ENCODE measurements at regions not wholly inside any gene's neighbourhood (a gene's known extent, or its start where the extent isn't known, plus 50 kb on each side); places are given as distances from the start of the nearest gene placed in this dataset.

- H3K4me3 ChIP-seq = no peak overlapping the region
- no peaks in the 10 kb centered on the region for H3K4me1 ChIP-seq
- H3K36me3 ChIP-seq = no peaks in the 10 kb centered on the region
- DNase-seq (ENCODE audit: extremely low spot score in 2 of 2) = no peak
- no peaks in the 10 kb centered on the region for H3K9me3 ChIP-seq
- H3K27me3 ChIP-seq = no peaks in the 10 kb centered on the region
- intact Hi-C loops (cut with DNase I) = no loop called here
- no peak for TF ChIP-seq CTCF (IDR thresholded peaks at IDR 0.05)
- no peak for TF ChIP-seq POLR2A (IDR thresholded peaks at IDR 0.05)
- TF ChIP-seq POLR2AphosphoS5 (IDR thresholded peaks at IDR 0.05; ENCODE audit: insufficient read depth in 1 of 2, low read depth in 1 of 2) = no peak
- no peak overlapping the region for H3K27ac ChIP-seq
Measured at GRCh38 chr5:145682197-145682899, 152.8 kb downstream of the PRELID2 start.

GRCh38 chr5:145681686-145682085, 153.5 kb downstream of the PRELID2 start:
- Histone ChIP-seq H3K9me3 (no peaks in the 10 kb centered on the region), H3K27me3 (no peaks in the 10 kb centered on the region), H3K4me3 (no peak overlapping the region), H3K4me1 (no peaks in the 10 kb centered on the region), H3K27ac (no peak overlapping the region), H3K36me3 (no peaks in the 10 kb centered on the region)
- DNase-seq (ENCODE audit: extremely low spot score in 2 of 2) = no peak
- TF ChIP-seq POLR2AphosphoS5 (IDR thresholded peaks at IDR 0.05; ENCODE audit: insufficient read depth in 1 of 2, low read depth in 1 of 2) (peak in 1 of 2 donors; percentile 31), POLR2A (IDR thresholded peaks at IDR 0.05) (no peak), CTCF (IDR thresholded peaks at IDR 0.05) (peak; percentile 29 to 47 (median 40))
- intact Hi-C loops (cut with DNase I) = no loop called here

GRCh38 chr5:145681216-145681615, 153.9 kb downstream of the PRELID2 start:
- no peak overlapping the region for H3K27ac ChIP-seq
- no peaks in the 10 kb centered on the region for H3K4me1 ChIP-seq
- no peak for DNase-seq (ENCODE audit: extremely low spot score in 2 of 2)
- H3K36me3 ChIP-seq = no peaks in the 10 kb centered on the region
- no peaks in the 10 kb centered on the region for H3K9me3 ChIP-seq
- no peak overlapping the region for H3K4me3 ChIP-seq
- intact Hi-C loops (cut with DNase I) = no loop called here
- H3K27me3 ChIP-seq = no peaks in the 10 kb centered on the region
- TF ChIP-seq CTCF (IDR thresholded peaks at IDR 0.05) (no peak), POLR2A (IDR thresholded peaks at IDR 0.05) (no peak), POLR2AphosphoS5 (IDR thresholded peaks at IDR 0.05; ENCODE audit: insufficient read depth in 1 of 2, low read depth in 1 of 2) (no peak)

GRCh38 chr5:145680767-145681166, 154.4 kb downstream of the PRELID2 start:
- no peaks in the 10 kb centered on the region for H3K4me1 ChIP-seq
- H3K27me3 ChIP-seq = no peaks in the 10 kb centered on the region
- H3K9me3 ChIP-seq = no peaks in the 10 kb centered on the region
- H3K36me3 ChIP-seq = no peaks in the 10 kb centered on the region
- H3K4me3 ChIP-seq = no peak overlapping the region
- no peak for DNase-seq (ENCODE audit: extremely low spot score in 2 of 2)
- intact Hi-C loops (cut with DNase I) = no loop called here
- no peak overlapping the region for H3K27ac ChIP-seq
- no peak for TF ChIP-seq POLR2AphosphoS5 (IDR thresholded peaks at IDR 0.05; ENCODE audit: insufficient read depth in 1 of 2, low read depth in 1 of 2)

GRCh38 chr5:145680169-145680568, 155.0 kb downstream of the PRELID2 start:
- Histone ChIP-seq H3K36me3 (no peaks in the 10 kb centered on the region), H3K9me3 (no peaks in the 10 kb centered on the region), H3K4me3 (no peak overlapping the region), H3K27ac (no peak overlapping the region), H3K4me1 (no peaks in the 10 kb centered on the region), H3K27me3 (no peaks in the 10 kb centered on the region)
- DNase-seq (ENCODE audit: extremely low spot score in 2 of 2) = no peak
- intact Hi-C loops (cut with DNase I) = no loop called here
- TF ChIP-seq POLR2A (IDR thresholded peaks at IDR 0.05) (no peak), POLR2AphosphoS5 (IDR thresholded peaks at IDR 0.05; ENCODE audit: insufficient read depth in 1 of 2, low read depth in 1 of 2) (no peak), CTCF (IDR thresholded peaks at IDR 0.05) (no peak)

All from vagina (tissue), 2 donors.